Mesenchymal stem cell (in vitro differentiated cells and primary cell): ENCODE measurements at regions not wholly inside any gene's neighbourhood (a gene's known extent, or its start where the extent isn't known, plus 50 kb on each side); places are given as distances from the start of the nearest gene placed in this dataset.
A peak's percentile ranks its signal among the peaks of the same experiment; 100 is the strongest.

Experiments
- DNase-seq: peaks from one replicate; pipeline ENCODE4 v3.0.0-alpha.2; 2013
- H2AFZ ChIP-seq: one replicate; pipeline ENCODE4 v1.6.1; 2013; ENCODE audit warnings: low read depth, mild to moderate bottlenecking, control low read depth, inconsistent platforms, low read length, moderate library complexity
- H2AK5ac ChIP-seq: 2 replicates; pipeline ENCODE4 v1.6.1; 2013; ENCODE audit warnings: low read length, moderate library complexity, mild to moderate bottlenecking, inconsistent platforms; ENCODE audit not compliant: severe bottlenecking
- H2BK120ac ChIP-seq: one replicate; pipeline ENCODE4 v1.6.1; 2013; ENCODE audit warnings: low read depth, mild to moderate bottlenecking, inconsistent platforms, low read length, moderate library complexity
- H2BK12ac ChIP-seq, 2 experiments: one replicate each; pipeline ENCODE4 v1.6.1; 2013; ENCODE audit warnings: inconsistent platforms in 2 of 2, low read length in 2 of 2, mild to moderate bottlenecking in 2 of 2, moderate library complexity in 2 of 2, control low read depth in 1 of 2
- H2BK15ac ChIP-seq: one replicate; pipeline ENCODE4 v1.6.1; 2013; ENCODE audit warnings: mild to moderate bottlenecking, low read depth, inconsistent platforms; ENCODE audit not compliant: poor library complexity, severe bottlenecking
- H2BK5ac ChIP-seq: 2 replicates; pipeline ENCODE4 v1.6.1; 2013; ENCODE audit warnings: low read depth, mild to moderate bottlenecking, low read length, control low read depth, inconsistent platforms; ENCODE audit not compliant: poor library complexity, severe bottlenecking
- H3K14ac ChIP-seq, 2 experiments: one replicate each; pipeline ENCODE4 v1.6.1; 2013; ENCODE audit warnings: inconsistent platforms in 2 of 2, low read length in 2 of 2, control low read depth in 1 of 2, mild to moderate bottlenecking in 1 of 2, moderate library complexity in 1 of 2
- H3K18ac ChIP-seq, 2 experiments: one replicate each; pipeline ENCODE4 v1.6.1; 2013; ENCODE audit warnings: inconsistent platforms in 2 of 2, low read length in 2 of 2, control low read depth in 1 of 2, low read depth in 1 of 2, mild to moderate bottlenecking in 1 of 2
- H3K23ac ChIP-seq, 2 experiments: one replicate each; pipeline ENCODE4 v1.6.1; 2013; ENCODE audit warnings: inconsistent platforms in 2 of 2, low read length in 2 of 2, mild to moderate bottlenecking in 2 of 2, moderate library complexity in 2 of 2, control low read depth in 1 of 2
- H3K27ac ChIP-seq: 2 replicates; pipeline ENCODE4 v1.5.1; 2013; ENCODE audit warnings: mild to moderate bottlenecking, moderate library complexity, low read length, control low read depth, inconsistent platforms; ENCODE audit not compliant: poor library complexity, severe bottlenecking
- H3K27me3 ChIP-seq, 2 experiments: 2 replicates each; pipeline versions ENCODE4 v1.6.1 to v1.7.0; 2013; ENCODE audit warnings: low read length in 2 of 2, mild to moderate bottlenecking in 2 of 2, moderate library complexity in 2 of 2, control low read depth in 1 of 2, inconsistent platforms in 1 of 2; ENCODE audit not compliant: control insufficient read depth in 1 of 2, insufficient read depth in 1 of 2
- H3K36me3 ChIP-seq, 2 experiments: 2 replicates each; pipeline versions ENCODE4 v1.6.1 to v1.7.0; 2013; ENCODE audit warnings: low read length in 2 of 2, control low read depth in 1 of 2, inconsistent platforms in 1 of 2, low read depth in 1 of 2, mild to moderate bottlenecking in 1 of 2; ENCODE audit not compliant: insufficient read depth in 2 of 2, control insufficient read depth in 1 of 2
- H3K4ac ChIP-seq, 2 experiments: one replicate each; pipeline ENCODE4 v1.6.1; 2013; ENCODE audit warnings: inconsistent platforms in 2 of 2, low read length in 2 of 2, mild to moderate bottlenecking in 2 of 2, moderate library complexity in 2 of 2, control low read depth in 1 of 2, low read depth in 1 of 2
- H3K4me1 ChIP-seq: 2 replicates; pipeline ENCODE4 v1.6.1; 2013; ENCODE audit warnings: low read depth, low read length, control low read depth; ENCODE audit not compliant: control insufficient read depth, insufficient read depth
- H3K4me2 ChIP-seq: 2 replicates; pipeline ENCODE4 v1.6.1; 2013; ENCODE audit warnings: low read length, mild to moderate bottlenecking, inconsistent platforms; ENCODE audit not compliant: poor library complexity, severe bottlenecking
- H3K4me3 ChIP-seq, 2 experiments: 2 replicates each; pipeline versions ENCODE4 v1.5.1 to v1.7.0; 2013; ENCODE audit warnings: low read length in 2 of 2, mild to moderate bottlenecking in 2 of 2, control low read depth in 1 of 2, low read depth in 1 of 2; ENCODE audit not compliant: insufficient read depth in 1 of 2
- H3K79me1 ChIP-seq: replicated peaks from 2 replicates; pipeline ENCODE4 v1.6.1; 2013; ENCODE audit warnings: mild to moderate bottlenecking, control low read depth, low read length, inconsistent platforms; ENCODE audit not compliant: poor library complexity, severe bottlenecking
- H3K9ac ChIP-seq: 2 replicates; pipeline ENCODE4 v1.7.0; 2013; ENCODE audit warnings: mild to moderate bottlenecking, low read length, moderate library complexity
- H3K9me3 ChIP-seq: 2 replicates; pipeline ENCODE4 v1.7.0; 2013; ENCODE audit warnings: mild to moderate bottlenecking, low read length; ENCODE audit not compliant: control insufficient read depth
- H4K8ac ChIP-seq: one replicate; pipeline ENCODE4 v1.6.1; 2013; ENCODE audit warnings: inconsistent platforms, mild to moderate bottlenecking, low read length, moderate library complexity
- H4K91ac ChIP-seq: one replicate; pipeline ENCODE4 v1.6.1; 2013; ENCODE audit warnings: mild to moderate bottlenecking, low read length, inconsistent platforms
- WGBS: methylation state at CpG from one replicate; pipeline ENCODE4 v1.1.7; 2013; ENCODE audit warnings: mixed read lengths; 5-methylcytosine and 5-hydroxymethylcytosine counted together

DNA sequence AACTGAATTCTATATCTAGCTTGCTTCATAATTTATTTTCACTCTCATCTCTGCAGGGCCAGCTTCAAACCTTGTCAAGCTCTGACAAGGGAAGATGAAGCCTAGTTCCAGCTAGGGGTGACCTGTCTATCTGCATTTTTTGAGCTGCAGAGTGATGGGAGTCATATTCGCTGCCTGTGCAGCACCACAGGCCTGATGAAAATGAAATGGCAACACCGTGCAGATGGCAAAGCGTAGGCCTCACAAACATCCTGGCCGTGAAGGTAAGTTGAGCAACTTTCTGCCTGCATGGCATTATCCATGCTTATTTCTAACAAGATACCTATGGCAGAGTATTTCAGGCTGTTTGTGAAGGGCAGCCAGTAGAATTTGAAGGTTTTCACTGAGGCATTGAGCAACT is 86.4 kb upstream of the C1QTNF9B start:
- 96% methylated on average over 4 of the region's 4 CpGs for WGBS

GRCh38 chr13:23984546-23984945 is 87.2 kb upstream of the C1QTNF9B start:
- Histone ChIP-seq H4K91ac (no peak overlapping the region), H3K9ac (no peak overlapping the region), H2BK12ac (no peak overlapping the region), H3K4me1 (peaks cover 7% of the 10 kb centered on the region), H3K27me3 (peaks cover 0 to 3% of the 10 kb centered on the region in 2 experiments), H3K18ac (no peak overlapping the region), H3K79me1 (no peaks in the 10 kb centered on the region), H2BK120ac (no peak overlapping the region), H4K8ac (no peak overlapping the region), H3K4me2 (no peak overlapping the region), H2BK15ac (no peak overlapping the region), H2BK5ac (no peak overlapping the region), H3K9me3 (no peaks in the 10 kb centered on the region), H2AFZ (no peak overlapping the region), H3K14ac (no peak overlapping the region), H3K23ac (no peak overlapping the region), H3K27ac (no peak overlapping the region), H2AK5ac (no peak overlapping the region), H3K4me3 (no peak overlapping the region), H3K36me3 (peaks cover 0 to 9% of the 10 kb centered on the region in 2 experiments), H3K4ac (no peak overlapping the region)
- WGBS = 92% methylated on average over 8 of the region's 8 CpGs
- DNase-seq = no peak

More for the DNA sequence above, 86.4 kb upstream of the C1QTNF9B start:
- Histone ChIP-seq H3K4me2 (no peak overlapping the region), H3K27me3 (peaks cover 0 to 3% of the 10 kb centered on the region in 2 experiments), H3K36me3 (peaks cover 0 to 9% of the 10 kb centered on the region in 2 experiments), H3K4me3 (no peak overlapping the region), H3K27ac (no peak overlapping the region), H2BK120ac (no peak overlapping the region), H3K4me1 (peaks cover 7% of the 10 kb centered on the region), H3K9ac (no peak overlapping the region), H3K14ac (no peak overlapping the region), H4K8ac (no peak overlapping the region), H3K4ac (no peak overlapping the region), H3K79me1 (no peaks in the 10 kb centered on the region), H2BK12ac (no peak overlapping the region), H2BK15ac (no peak overlapping the region), H2AK5ac (no peak overlapping the region), H2BK5ac (no peak overlapping the region), H3K18ac (no peak overlapping the region), H3K23ac (peak overlapping the region in 1 of 2 experiments; percentile 23), H3K9me3 (no peaks in the 10 kb centered on the region), H2AFZ (no peak overlapping the region), H4K91ac (no peak overlapping the region)
- DNase-seq = no peak

- H3K4me2 ChIP-seq = no peak overlapping the region
- no peak overlapping the region for H2BK15ac ChIP-seq
- H2BK12ac ChIP-seq = no peak overlapping the region
- 88% methylated on average over 7 of the region's 7 CpGs for WGBS
- peaks cover 0 to 9% of the 10 kb centered on the region in 2 experiments for H3K36me3 ChIP-seq
- H3K14ac ChIP-seq = peak overlapping the region in 1 of 2 experiments; percentile 8
- no peak overlapping the region for H3K9ac ChIP-seq
- H4K91ac ChIP-seq = no peak overlapping the region
- DNase-seq = no peak
- peaks cover 7% of the 10 kb centered on the region for H3K4me1 ChIP-seq
- no peak overlapping the region for H3K4ac ChIP-seq
- no peak overlapping the region for H3K18ac ChIP-seq
- no peak overlapping the region for H2BK5ac ChIP-seq
- no peak overlapping the region for H3K4me3 ChIP-seq
- no peak overlapping the region for H2BK120ac ChIP-seq
- no peak overlapping the region for H3K27ac ChIP-seq
- no peaks in the 10 kb centered on the region for H3K9me3 ChIP-seq
- H3K23ac ChIP-seq = no peak overlapping the region
- H3K27me3 ChIP-seq = peaks cover 0 to 3% of the 10 kb centered on the region in 2 experiments
- no peak overlapping the region for H4K8ac ChIP-seq
- no peak overlapping the region for H2AK5ac ChIP-seq
- no peak overlapping the region for H2AFZ ChIP-seq
- H3K79me1 ChIP-seq = no peaks in the 10 kb centered on the region
These were observed 87.8 kb upstream of the C1QTNF9B start for GRCh38 chr13:23985060-23985459.

DNA sequence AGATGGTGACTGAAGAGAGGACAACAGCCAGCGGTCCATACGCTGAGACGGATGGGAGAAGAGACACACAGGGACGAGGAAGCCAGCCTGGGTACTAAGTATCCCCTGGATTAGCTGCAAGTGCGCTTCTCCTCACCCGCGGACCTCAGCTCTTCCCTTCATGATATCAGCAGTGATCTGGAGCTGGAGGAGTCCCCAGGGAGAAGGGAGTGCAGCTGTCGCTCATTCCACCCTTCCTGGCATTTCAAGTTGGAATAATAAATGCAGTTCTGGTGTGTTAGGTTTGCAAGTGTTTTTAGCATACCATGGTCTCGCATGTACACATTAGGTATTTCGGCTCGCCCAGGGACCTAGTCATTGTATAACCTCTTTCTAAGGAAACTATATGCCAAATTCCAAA is 88.5 kb upstream of the C1QTNF9B start:
- Histone ChIP-seq H3K27me3 (peaks cover 4 to 8% of the 10 kb centered on the region in 2 experiments), H4K91ac (no peak overlapping the region), H3K27ac (no peak overlapping the region), H2AK5ac (no peak overlapping the region), H3K9me3 (no peaks in the 10 kb centered on the region), H2BK15ac (no peak overlapping the region), H3K18ac (no peak overlapping the region), H3K4me2 (no peak overlapping the region), H3K9ac (no peak overlapping the region), H2BK5ac (no peak overlapping the region), H3K4ac (no peak overlapping the region), H3K4me1 (peaks cover 3% of the 10 kb centered on the region), H3K79me1 (no peaks in the 10 kb centered on the region), H2AFZ (no peak overlapping the region), H3K14ac (peak overlapping the region in 1 of 2 experiments; percentile 84), H2BK12ac (no peak overlapping the region), H4K8ac (no peak overlapping the region), H2BK120ac (no peak overlapping the region), H3K23ac (no peak overlapping the region), H3K36me3 (peaks cover 0 to 9% of the 10 kb centered on the region in 2 experiments), H3K4me3 (no peak overlapping the region)
- 85% methylated on average over 8 of the region's 11 CpGs for WGBS
- DNase-seq = no peak
